KBM-7 (cell line): ENCODE measurements at regions not wholly inside any gene's neighbourhood (a gene's known extent, or its start where the extent isn't known, plus 50 kb on each side); places are given as distances from the start of the nearest gene placed in this dataset.

Experiments
- DNase-seq: peaks from one replicate; pipeline ENCODE4 v3.0.0-alpha.2; 2015
- in situ Hi-C: fragments of 300-500 bp; cut with MboI; formaldehyde crosslinking; loops from 2 replicates; pipeline ENCODE4 v1.14.3; 2020; ENCODE audit warnings: low sequenced_read_pairs, low pct_unique_long_range_greater_than_20kb, mixed read lengths

- in situ Hi-C loops = no loop called here
- peak; percentile 63 for DNase-seq
These were observed 67.5 kb upstream of the ZMIZ1 start for GRCh38 chr10:79001082-79001885.

- no peak for DNase-seq
- in situ Hi-C loops = no loop called here
These were observed 66.4 kb upstream of the ZMIZ1 start for GRCh38 chr10:79002336-79002735.

- in situ Hi-C loops = no loop called here
- no peak for DNase-seq
These were observed 65.3 kb upstream of the ZMIZ1 start for GRCh38 chr10:79003183-79004100.

- in situ Hi-C loops = no loop called here
These were observed 64.5 kb upstream of the ZMIZ1 start for GRCh38 chr10:79004311-79004710.

GRCh38 chr10:79005126-79005810 lies 63.5 kb upstream of the ZMIZ1 start:
- in situ Hi-C loops = no loop called here
- DNase-seq = no peak

More at GRCh38 chr10:79004311-79004710, 64.5 kb upstream of the ZMIZ1 start:
- no peak for DNase-seq

GRCh38 chr10:79007018-79007417 lies 61.7 kb upstream of the ZMIZ1 start:
- in situ Hi-C loops = no loop called here
- no peak for DNase-seq

- in situ Hi-C loops = no loop called here
These were observed 61.1 kb upstream of the ZMIZ1 start for GRCh38 chr10:79007421-79008319.

GRCh38 chr10:79009145-79009544 lies 59.6 kb upstream of the ZMIZ1 start:
- in situ Hi-C loops = no loop called here
- DNase-seq = no peak

More at GRCh38 chr10:79007421-79008319, 61.1 kb upstream of the ZMIZ1 start:
- DNase-seq = peak; percentile 39

- no peak for DNase-seq
- in situ Hi-C loops = no loop called here
These were observed 56.2 kb upstream of the ZMIZ1 start for GRCh38 chr10:79012567-79012966.

GRCh38 chr10:79013406-79013987 lies 55.3 kb upstream of the ZMIZ1 start:
- DNase-seq = no peak
- in situ Hi-C loops = no loop called here

- in situ Hi-C loops = no loop called here
- DNase-seq = no peak
These were observed 54.0 kb upstream of the ZMIZ1 start for GRCh38 chr10:79014796-79015195.

GRCh38 chr10:79017882-79018520 lies 50.8 kb upstream of the ZMIZ1 start:
- no peak for DNase-seq
- in situ Hi-C loops = no loop called here

GRCh38 chr10:79018521-79019011 lies 50.2 kb upstream of the ZMIZ1 start:
- DNase-seq = no peak

More at GRCh38 chr10:79018521-79019011, 50.2 kb upstream of the ZMIZ1 start:
- in situ Hi-C loops = no loop called here
